Immature natural killer cell (primary cell): ENCODE measurements at regions not wholly inside any gene's neighbourhood (a gene's known extent, or its start where the extent isn't known, plus 50 kb on each side); places are given as distances from the start of the nearest gene placed in this dataset.

Experiments
- DNase-seq, 3 donors: peaks; one replicate each; pipeline ENCODE4 v3.0.0; 2022; ENCODE audit warnings: mixed read lengths in 1 of 3
- H3K27ac Mint-ChIP-seq, 6 donors: one replicate each; pipeline ENCODE4 v1.8.0; 2020; ENCODE audit warnings: mixed read lengths in 6 of 6, mild to moderate bottlenecking in 5 of 6, inconsistent platforms in 4 of 6, moderate library complexity in 3 of 6
- H3K27me3 Mint-ChIP-seq, 3 donors: one replicate each; pipeline ENCODE4 v1.8.0; 2020 to 2021; ENCODE audit warnings: low read depth in 3 of 3, mild to moderate bottlenecking in 3 of 3, mixed read lengths in 3 of 3, moderate library complexity in 3 of 3, inconsistent platforms in 1 of 3
- H3K36me3 Mint-ChIP-seq, 3 donors: one replicate each; pipeline ENCODE4 v1.8.0; 2020; ENCODE audit warnings: mixed read lengths in 3 of 3, inconsistent platforms in 2 of 3, mild to moderate bottlenecking in 2 of 3
- H3K4me1 Mint-ChIP-seq, 2 donors: one replicate each; pipeline ENCODE4 v1.8.0; 2020; ENCODE audit warnings: inconsistent platforms in 2 of 2, mild to moderate bottlenecking in 2 of 2, mixed read lengths in 2 of 2, moderate library complexity in 1 of 2
- H3K4me3 Mint-ChIP-seq, 5 donors: one replicate each; pipeline ENCODE4 v1.8.0; 2020; ENCODE audit warnings: mild to moderate bottlenecking in 5 of 5, mixed read lengths in 5 of 5, inconsistent platforms in 3 of 5, moderate library complexity in 3 of 5
- H3K9me3 Mint-ChIP-seq, 6 donors: one replicate each; pipeline ENCODE4 v1.8.0; 2020; ENCODE audit warnings: mild to moderate bottlenecking in 6 of 6, mixed read lengths in 6 of 6, inconsistent platforms in 4 of 6, moderate library complexity in 3 of 6

DNA sequence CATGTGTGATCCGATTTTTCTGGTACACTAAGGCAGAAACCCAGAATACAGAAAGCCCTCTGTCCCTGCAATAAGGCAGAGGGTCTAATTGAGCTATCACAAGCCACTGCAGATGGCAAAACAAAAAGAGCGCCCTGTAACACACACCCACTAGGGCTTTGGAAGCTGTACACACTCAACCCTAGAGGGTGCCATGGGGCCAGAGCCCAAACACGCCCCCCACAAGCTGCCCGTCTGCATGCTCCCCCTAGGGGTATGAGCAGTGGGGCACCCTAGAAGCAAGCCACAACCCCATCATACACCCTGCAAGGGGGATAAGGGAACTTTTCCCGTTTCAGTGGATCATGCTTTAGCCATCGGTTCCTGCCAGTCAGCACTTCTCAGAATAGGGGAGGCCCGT is 62.2 kb upstream of the PDE10A start:
- H3K36me3 Mint-ChIP-seq: no peaks in the 10 kb centered on the region
- peaks cover 0 to 2% (median 0%) of the 10 kb centered on the region in 3 donors for H3K27me3 Mint-ChIP-seq
- peaks cover 0 to 3% (median 0%) of the 10 kb centered on the region in 6 donors for H3K9me3 Mint-ChIP-seq
- no peaks in the 10 kb centered on the region for H3K4me1 Mint-ChIP-seq
- no peak overlapping the region for H3K27ac Mint-ChIP-seq
- DNase-seq: no peak
- H3K4me3 Mint-ChIP-seq: no peak overlapping the region

DNA sequence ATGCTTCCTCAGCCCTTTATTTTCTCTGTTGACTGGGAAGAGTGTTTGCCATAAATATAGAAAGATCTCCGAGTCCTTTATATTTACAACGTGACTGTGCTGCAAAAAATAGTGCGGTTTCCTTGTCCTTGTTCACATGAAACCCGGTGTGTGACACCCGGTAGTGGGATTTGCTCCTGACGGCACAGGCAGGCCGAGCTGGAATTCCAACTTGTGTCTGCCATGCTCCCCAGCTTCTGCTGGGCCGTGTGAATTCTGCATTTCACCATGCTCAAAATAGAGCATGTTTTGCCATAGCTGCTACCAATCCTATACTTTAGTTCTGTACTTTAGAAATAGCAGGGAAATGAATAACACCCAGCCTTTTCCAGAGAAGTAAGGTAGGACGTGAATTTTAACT is 60.3 kb upstream of the PDE10A start:
- H3K9me3 Mint-ChIP-seq: peaks cover 0 to 3% (median 0%) of the 10 kb centered on the region in 6 donors
- no peak for DNase-seq
- no peak overlapping the region for H3K27ac Mint-ChIP-seq
- peaks cover 0 to 2% (median 0%) of the 10 kb centered on the region in 3 donors for H3K27me3 Mint-ChIP-seq
- H3K4me3 Mint-ChIP-seq: no peak overlapping the region
- H3K36me3 Mint-ChIP-seq: no peaks in the 10 kb centered on the region
- no peaks in the 10 kb centered on the region for H3K4me1 Mint-ChIP-seq

DNA sequence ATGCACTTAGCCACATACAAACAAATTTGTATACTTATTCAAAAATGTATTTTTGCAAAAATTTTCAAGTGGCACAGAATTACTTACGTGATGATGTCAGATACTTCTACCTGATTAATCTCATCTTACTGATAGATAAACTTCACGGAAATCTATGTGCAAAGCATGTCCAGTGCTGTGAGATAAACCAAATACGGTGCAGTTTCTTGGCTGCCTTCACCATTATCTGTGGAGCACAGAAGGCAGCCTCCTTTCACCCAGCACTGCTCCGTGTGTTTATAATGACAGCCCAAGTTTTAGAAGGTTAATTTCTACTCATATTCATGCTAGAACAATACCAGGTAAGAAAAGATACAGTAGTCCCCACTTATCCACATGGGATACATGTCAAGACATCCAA is 59.0 kb upstream of the PDE10A start:
- no peak for DNase-seq
- H3K4me1 Mint-ChIP-seq: no peaks in the 10 kb centered on the region
- no peaks in the 10 kb centered on the region for H3K36me3 Mint-ChIP-seq
- H3K27me3 Mint-ChIP-seq: peaks cover 0 to 5% (median 0%) of the 10 kb centered on the region in 3 donors
- peaks cover 0 to 3% (median 0%) of the 10 kb centered on the region in 6 donors for H3K9me3 Mint-ChIP-seq
- H3K27ac Mint-ChIP-seq: no peak overlapping the region
- H3K4me3 Mint-ChIP-seq: no peak overlapping the region

DNA sequence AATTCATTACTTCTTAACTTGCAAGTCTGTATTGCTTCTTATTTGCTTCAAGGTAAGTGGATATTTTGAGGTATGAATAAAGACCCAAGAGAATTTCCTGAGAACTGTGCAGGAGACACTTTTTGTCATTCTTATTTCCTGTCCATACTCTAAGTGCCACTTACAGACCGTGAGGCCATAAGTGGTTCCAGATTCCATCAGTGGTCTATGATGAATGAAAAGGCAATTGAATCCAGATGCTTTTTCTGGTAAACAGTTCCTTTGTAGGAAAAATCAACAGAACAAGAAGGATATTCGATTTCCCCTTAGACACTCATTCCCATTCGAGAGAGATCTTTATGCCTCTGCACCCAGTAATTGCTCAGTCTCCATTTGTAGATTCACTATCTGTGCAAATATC is 58.3 kb upstream of the PDE10A start:
- Mint-ChIP-seq H3K27me3 (peaks cover 0 to 5% (median 0%) of the 10 kb centered on the region in 3 donors), H3K4me3 (no peak overlapping the region), H3K4me1 (no peaks in the 10 kb centered on the region), H3K27ac (no peak overlapping the region), H3K9me3 (peaks cover 0 to 3% (median 0%) of the 10 kb centered on the region in 6 donors), H3K36me3 (no peaks in the 10 kb centered on the region)
- no peak for DNase-seq

GRCh38 chr6:165718491-165718891 is 55.5 kb upstream of the PDE10A start:
- no peaks in the 10 kb centered on the region for H3K9me3 Mint-ChIP-seq
- DNase-seq: no peak
- H3K27me3 Mint-ChIP-seq: peaks cover 0 to 3% (median 0%) of the 10 kb centered on the region in 3 donors
- H3K27ac Mint-ChIP-seq: no peak overlapping the region
- no peaks in the 10 kb centered on the region for H3K36me3 Mint-ChIP-seq
- no peak overlapping the region for H3K4me3 Mint-ChIP-seq
- no peaks in the 10 kb centered on the region for H3K4me1 Mint-ChIP-seq

GRCh38 chr6:165717732-165718465 is 54.9 kb upstream of the PDE10A start:
- Mint-ChIP-seq H3K27ac (no peak overlapping the region), H3K27me3 (peaks cover 0 to 3% (median 0%) of the 10 kb centered on the region in 3 donors), H3K4me1 (no peaks in the 10 kb centered on the region), H3K36me3 (no peaks in the 10 kb centered on the region), H3K9me3 (no peaks in the 10 kb centered on the region), H3K4me3 (no peak overlapping the region)
- no peak for DNase-seq

DNA sequence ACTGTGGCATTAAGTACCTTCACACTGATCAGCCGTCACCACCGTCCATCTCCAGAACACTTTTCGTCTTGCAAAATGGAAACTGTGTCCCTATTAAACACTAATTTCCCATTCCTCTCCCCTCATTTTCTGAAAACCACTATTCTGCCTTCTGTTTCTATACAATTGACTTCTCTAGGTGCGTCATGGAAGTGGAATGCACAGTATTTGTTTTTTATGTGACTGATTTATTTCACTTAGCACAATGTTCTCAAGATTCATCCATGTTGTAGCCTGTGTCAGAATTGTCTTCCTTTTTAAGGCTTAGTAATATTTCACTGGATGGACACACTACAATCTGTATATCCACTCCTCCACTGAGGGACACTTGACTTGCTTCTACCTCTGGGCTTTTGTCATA is 53.8 kb upstream of the PDE10A start:
- DNase-seq: no peak

DNA sequence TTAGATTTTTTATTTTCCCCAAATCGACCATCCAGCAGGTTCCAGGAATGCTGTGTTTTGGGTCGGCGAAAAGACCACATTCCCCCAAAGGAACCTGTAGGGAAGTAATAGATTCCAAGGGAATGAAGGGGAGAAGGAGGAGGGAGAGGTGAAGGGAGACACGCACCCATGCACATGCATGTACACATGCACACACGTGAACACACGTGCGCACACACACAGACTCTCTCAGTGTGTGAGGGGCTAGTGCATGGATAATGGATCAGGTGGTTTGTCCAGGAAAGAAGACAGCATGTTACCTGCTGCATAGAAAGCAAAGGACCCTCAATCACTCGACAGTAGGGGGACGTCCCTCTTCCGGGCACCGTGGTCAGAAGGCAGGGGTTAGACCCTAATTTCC is 52.4 kb upstream of the PDE10A start:
- no peaks in the 10 kb centered on the region for H3K36me3 Mint-ChIP-seq
- H3K27me3 Mint-ChIP-seq: peaks cover 0 to 3% (median 0%) of the 10 kb centered on the region in 3 donors
- H3K4me1 Mint-ChIP-seq: no peaks in the 10 kb centered on the region
- H3K27ac Mint-ChIP-seq: no peak overlapping the region
- DNase-seq: no peak
- no peaks in the 10 kb centered on the region for H3K9me3 Mint-ChIP-seq
- no peak overlapping the region for H3K4me3 Mint-ChIP-seq

More for the DNA sequence above, 53.8 kb upstream of the PDE10A start:
- peaks cover 0 to 3% (median 0%) of the 10 kb centered on the region in 3 donors for H3K27me3 Mint-ChIP-seq
- H3K9me3 Mint-ChIP-seq: no peaks in the 10 kb centered on the region
- no peaks in the 10 kb centered on the region for H3K36me3 Mint-ChIP-seq
- H3K4me3 Mint-ChIP-seq: no peak overlapping the region
- no peak overlapping the region for H3K27ac Mint-ChIP-seq
- H3K4me1 Mint-ChIP-seq: no peaks in the 10 kb centered on the region

- no peak overlapping the region for H3K4me3 Mint-ChIP-seq
- no peaks in the 10 kb centered on the region for H3K36me3 Mint-ChIP-seq
- H3K4me1 Mint-ChIP-seq: no peaks in the 10 kb centered on the region
- H3K27ac Mint-ChIP-seq: no peak overlapping the region
- peaks cover 0 to 3% (median 0%) of the 10 kb centered on the region in 3 donors for H3K27me3 Mint-ChIP-seq
- no peaks in the 10 kb centered on the region for H3K9me3 Mint-ChIP-seq
- DNase-seq: no peak
Measured at GRCh38 chr6:165714907-165715306, 51.9 kb upstream of the PDE10A start.

GRCh38 chr6:165713845-165714466 is 50.9 kb upstream of the PDE10A start:
- Mint-ChIP-seq H3K27me3 (peaks cover 0 to 3% (median 0%) of the 10 kb centered on the region in 3 donors), H3K27ac (no peak overlapping the region), H3K4me1 (no peaks in the 10 kb centered on the region), H3K9me3 (peaks cover 0 to 3% (median 0%) of the 10 kb centered on the region in 6 donors), H3K36me3 (no peaks in the 10 kb centered on the region), H3K4me3 (no peak overlapping the region)
- no peak for DNase-seq
